CD4-positive, alpha-beta T cell treated with Interleukin-6 at 100 ng/mL for 8 hours (primary cell): ENCODE measurements at regions not wholly inside any gene's neighbourhood (a gene's known extent, or its start where the extent isn't known, plus 50 kb on each side); places are given as distances from the start of the nearest gene placed in this dataset.

Source experiments
- DNase-seq: peaks from one replicate; pipeline ENCODE4 v3.0.0-alpha.2; 2020; ENCODE audit warnings: mixed read lengths, low spot score

DNA sequence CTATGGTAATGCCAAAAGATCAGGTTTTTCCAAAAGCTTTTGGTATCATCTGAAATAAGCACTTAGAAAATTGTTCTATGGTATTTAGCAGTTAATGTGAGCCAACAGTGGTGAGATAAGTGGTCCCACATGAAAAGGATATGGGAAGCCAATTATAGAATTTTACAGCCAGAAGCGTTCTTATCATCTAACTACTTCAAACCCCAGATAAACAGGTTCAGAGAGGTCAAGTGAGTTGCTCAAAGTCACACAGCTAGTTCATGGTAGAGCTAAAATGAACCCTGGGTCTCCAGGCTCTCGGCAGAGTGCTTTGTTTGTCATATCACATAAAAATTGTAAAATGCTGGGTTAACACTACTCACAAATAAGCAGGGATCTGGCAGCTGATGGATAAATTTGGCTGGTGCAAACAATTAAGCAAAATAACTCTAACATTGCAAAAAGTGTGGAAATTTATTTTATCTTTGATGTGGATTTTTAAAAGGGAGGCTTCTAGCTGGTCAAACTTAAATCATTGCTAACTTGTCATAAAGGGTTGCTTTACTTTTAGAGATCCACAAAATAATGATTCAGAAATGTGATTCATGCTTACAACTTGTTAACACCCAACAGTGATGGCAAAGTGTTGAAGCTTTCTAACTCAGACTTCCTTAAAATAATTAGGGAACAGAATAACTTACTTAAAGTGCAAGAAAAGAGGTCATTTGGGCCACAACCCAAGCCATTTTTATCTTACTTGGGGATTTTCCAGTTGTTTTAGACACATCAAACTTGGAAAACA, 202.8 kb upstream of the TBC1D5 start:
- no peak for DNase-seq

- no peak for DNase-seq
Measured at GRCh38 chr3:17942856-17943255, 200.4 kb upstream of the TBC1D5 start.

- DNase-seq: no peak
Measured at GRCh38 chr3:17941766-17942165, 199.3 kb upstream of the TBC1D5 start.

DNA sequence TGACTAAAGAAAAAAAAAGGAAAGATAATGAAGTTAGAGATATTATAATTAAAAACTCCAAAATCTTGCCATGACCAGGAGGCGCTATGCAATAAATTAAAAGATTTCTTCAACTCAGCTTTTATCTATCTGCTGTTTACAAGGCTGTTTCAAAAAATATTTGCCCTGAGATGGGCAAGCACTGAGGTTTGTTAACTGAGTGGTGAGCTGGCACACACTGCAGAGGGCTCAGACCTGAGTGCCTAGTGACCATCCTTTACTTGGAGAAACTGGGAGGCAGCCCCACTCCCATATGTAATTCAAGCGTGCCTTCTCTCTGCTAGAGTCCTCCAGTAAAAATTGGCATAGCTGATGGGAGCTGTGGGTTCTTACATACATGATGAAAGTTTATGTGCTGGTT, 198.7 kb upstream of the TBC1D5 start:
- no peak for DNase-seq

GRCh38 chr3:17939157-17939556, 196.7 kb upstream of the TBC1D5 start:
- no peak for DNase-seq

DNA sequence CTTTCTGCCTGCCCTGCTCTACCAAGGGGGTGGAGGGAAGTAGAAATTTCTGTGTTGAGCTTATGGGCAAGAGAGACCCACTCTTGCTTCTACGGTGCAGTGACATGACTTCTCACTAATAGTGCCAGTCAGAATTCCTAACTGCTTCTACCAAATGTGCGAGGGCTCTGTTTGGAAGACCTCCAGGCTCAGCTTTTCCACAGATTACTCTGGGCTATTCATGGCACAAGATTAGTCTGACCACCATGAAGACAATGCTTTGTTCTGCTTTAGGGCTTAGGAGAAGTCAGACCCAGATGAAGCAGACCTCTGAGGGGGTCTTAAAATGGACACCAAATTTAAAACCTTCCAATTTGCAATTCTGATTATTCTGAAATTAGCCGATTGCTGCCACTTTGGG, 195.9 kb upstream of the TBC1D5 start:
- no peak for DNase-seq

- no peak for DNase-seq
Measured at GRCh38 chr3:17936736-17937480, 194.5 kb upstream of the TBC1D5 start.

DNA sequence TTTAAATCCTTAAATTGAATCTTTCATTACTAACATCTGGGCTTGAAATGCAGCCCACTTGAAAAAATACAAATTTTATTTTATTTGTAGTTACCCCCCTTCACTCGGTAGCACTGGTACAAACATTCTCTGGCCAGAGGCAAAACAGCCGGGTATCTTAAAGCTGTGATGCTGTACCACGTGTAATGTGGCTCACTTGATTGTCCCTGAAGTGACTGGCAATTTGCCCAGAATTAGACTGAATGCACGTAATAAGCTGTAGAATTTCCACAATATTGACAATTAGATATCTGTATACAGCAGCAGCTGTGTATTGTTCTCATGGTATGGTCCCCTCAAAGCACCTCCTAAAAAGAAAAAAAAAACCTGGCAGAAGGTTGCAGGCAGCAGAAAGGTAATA, 192.8 kb upstream of the TBC1D5 start:
- DNase-seq: no peak

DNA sequence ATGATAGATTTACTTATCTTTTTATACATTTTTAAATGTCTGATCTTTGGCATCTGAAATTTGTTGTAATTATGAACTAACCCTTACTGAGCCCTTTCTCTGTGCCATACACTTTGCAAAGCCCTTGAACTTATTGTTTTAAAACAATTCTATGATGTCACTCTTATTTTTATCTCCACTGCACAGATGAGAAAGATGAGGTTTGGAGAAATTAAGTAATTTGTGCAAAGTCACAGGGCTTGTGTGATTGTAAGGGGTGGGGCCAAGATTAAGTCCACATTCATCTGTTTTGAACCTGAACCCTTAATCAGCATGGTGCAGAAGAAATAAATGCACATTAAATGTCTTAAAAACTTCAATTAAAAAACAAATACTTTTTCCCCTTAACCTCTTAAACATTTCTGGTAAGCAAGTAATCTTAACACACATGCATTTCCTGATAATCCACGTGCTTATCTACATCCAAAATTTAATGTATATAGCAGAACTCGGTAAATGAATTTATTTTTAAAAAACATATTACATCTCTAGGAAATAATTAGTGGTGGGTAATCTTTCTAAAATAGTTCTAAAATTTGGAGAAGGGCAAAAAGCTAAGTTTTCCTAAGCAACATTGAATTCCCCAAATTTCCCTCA, 189.8 kb upstream of the TBC1D5 start:
- DNase-seq: no peak

DNA sequence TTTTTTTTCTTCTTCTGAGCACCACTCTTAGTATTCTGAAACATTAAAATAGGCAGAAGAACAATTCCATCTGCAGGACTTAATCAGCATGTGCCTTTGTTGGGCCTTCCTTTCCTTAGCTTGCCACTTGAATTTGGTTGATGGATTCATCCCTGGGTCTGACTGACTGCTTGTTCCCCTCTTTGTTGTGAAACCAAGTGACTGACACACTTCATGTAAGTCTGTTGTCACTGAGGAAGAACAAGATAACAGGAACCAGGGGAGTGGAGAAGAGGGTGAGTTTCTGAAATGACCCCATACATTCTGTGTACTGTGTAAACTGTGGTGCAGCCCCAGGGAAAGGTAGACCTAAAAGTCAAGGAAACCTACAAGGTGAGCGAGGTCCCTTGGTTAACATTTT, 188.7 kb upstream of the TBC1D5 start:
- DNase-seq: no peak

DNA sequence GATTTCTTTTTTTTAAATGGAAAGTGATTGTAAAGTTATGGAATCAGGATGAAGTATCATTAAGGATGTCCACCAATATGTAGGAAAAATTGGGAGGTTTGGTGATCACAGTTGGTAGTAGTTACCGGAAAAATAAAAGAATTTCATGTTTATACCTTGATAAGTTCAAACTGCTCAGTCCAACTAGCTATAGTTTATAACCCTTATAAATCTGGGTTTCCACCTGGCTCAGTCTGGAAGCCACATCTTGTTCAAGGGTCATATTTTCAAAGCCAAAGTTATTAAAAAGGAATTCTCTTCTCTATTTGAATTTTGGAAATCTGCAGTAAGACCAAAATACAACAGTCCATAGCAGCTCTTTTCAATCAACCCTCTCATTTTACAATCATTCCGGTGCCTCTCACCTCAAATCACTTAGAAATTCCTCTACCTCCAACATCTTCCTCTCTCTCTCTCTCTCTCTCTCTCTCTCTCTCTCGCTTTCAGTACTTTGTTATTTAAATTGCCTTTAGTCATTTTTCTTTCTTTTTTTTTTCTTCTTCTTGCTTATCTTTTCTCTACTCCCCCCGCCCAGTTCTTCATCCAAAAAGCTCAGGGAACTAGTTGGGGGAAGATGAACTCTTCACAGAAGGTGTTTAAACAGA, 186.2 kb upstream of the TBC1D5 start:
- no peak for DNase-seq

DNA sequence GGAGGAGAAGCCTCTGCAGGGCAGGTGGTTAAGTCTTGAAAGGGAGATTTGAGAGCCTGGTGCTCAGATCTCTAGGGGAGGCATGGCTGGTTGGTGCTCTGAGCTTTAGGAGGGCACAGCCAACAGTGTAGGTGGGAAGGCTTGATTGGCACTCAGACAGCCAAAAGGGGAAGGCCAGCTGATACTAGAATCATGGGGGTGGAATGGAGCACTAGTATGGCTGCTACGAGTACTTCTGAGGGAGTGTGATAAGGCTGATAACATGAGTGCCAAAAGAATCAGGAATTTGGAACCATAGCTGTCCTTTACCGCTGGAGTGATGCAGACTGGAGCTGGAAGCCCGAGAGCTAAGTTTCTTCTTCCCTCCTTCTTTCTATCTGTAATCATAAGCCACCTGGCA, 184.6 kb upstream of the TBC1D5 start:
- no peak for DNase-seq

DNA sequence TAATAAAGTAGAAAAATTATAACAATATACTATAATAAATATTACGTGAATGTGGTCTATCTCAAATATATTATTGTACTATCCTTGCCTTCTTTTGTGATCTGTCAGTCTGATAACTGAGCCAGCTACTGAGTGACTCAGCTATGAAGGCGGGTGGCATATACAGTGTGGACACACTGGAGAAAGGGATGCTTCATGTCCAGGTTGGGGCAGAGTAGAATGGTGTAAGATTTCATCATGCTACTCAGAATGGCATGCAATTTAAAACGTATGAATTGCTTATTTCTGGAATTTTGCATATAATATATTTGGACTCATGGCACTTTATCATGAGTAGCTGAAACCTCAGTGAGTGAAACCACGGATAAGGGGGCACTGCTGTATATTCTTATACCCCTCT, 172.9 kb upstream of the TBC1D5 start:
- DNase-seq: no peak

DNA sequence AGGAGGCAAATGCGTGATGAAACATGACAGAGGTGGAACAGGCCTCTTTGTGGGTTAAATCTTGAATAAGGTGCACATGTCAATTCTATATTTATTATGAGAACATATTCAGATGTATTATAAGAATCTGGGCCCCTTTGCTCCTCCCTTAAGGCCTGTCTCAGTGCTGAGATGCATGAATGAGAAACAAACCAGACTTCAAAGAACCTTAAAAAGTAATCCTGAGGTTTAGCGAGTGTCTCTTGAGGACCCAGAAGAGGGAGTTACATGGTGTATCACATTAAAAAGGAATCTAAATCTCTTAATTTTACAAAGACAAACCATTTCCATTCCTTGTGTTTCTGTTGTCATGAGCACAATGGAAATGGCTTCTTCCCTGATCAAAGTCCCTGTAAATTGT, 170.9 kb upstream of the TBC1D5 start:
- no peak for DNase-seq

GRCh38 chr3:17911986-17912760, 169.7 kb upstream of the TBC1D5 start:
- DNase-seq: no peak

GRCh38 chr3:17910922-17911321, 168.5 kb upstream of the TBC1D5 start:
- DNase-seq: no peak

DNA sequence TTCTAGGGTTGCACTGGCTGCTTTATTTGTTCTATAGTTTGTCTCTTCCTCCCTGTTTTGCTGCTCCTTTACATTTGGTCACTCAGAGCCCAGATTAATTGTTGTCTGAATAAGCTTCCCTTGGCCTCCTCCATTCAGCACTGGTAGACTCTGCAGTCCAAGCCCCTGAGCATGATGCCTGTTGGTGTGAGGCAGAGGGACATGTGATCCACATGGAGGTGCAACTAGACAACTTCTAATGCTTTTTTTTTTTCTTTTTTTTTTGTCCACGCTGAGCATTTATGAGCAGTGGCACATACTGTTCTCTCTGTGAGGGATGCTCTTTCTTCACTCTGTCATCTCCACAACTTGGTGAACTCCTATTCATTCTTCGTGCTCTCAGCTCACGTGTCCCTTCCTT, 167.3 kb upstream of the TBC1D5 start:
- no peak for DNase-seq

GRCh38 chr3:17908399-17909191, 166.2 kb upstream of the TBC1D5 start:
- no peak for DNase-seq

DNA sequence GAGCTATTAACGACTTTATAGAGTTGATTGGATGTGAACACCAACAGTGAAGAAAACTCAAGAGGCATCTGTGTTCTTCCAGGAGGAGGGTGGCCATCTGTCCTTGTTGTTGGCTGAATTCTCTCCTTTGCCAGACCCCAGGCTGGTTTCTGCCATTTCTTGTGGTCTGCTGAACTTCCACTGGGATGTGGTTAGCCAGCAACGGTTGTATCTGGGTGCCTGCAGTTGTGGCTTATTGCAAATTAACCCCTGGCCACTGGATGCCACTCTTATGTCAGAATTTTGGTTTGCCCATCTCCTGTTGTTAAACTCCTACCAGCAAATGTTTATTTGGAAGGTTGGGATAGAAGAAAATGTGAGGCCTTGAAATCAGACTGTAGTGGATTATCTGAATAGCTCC, 163.6 kb upstream of the TBC1D5 start:
- no peak for DNase-seq

GRCh38 chr3:17901893-17902292, 159.5 kb upstream of the TBC1D5 start:
- DNase-seq: no peak

- peak; percentile 8 for DNase-seq
Measured at GRCh38 chr3:17894434-17895060, 152.1 kb upstream of the TBC1D5 start.
